IMR-90 (cell line): ENCODE measurements at regions not wholly inside any gene's neighbourhood (a gene's known extent, or its start where the extent isn't known, plus 50 kb on each side); places are given as distances from the start of the nearest gene placed in this dataset.

Experiments
- ATAC-seq: fragments of 200-7000 bp; cut with Tn5 transposase; 2 replicates; pipeline ENCODE4 v1.9.1; 2020; ENCODE audit warnings: low read depth, mild to moderate bottlenecking, moderate library complexity
- BruUV-seq: library from RNA; stranded (reverse); fragments of 400-500 nt; replicated peaks from 2 replicates; lab custom pipeline; 2021; lab: Mats Ljungman, UMichigan
- CTCF ChIA-PET: fragments of 300-600 bp; formaldehyde crosslinking; extraction: SDS; loops from one replicate; lab custom pipeline; 2021; ENCODE audit warnings: antibody characterized with exemption; lab: Yijun Ruan, JAX
- POLR2A ChIA-PET: fragments of 300-600 bp; sonication (Branson Sonifier 250); formaldehyde crosslinking; loops from one replicate; lab custom pipeline; 2022; ENCODE audit warnings: antibody characterized with exemption; ENCODE audit not compliant: unreplicated experiment; lab: Charles Lee
- DNase-seq: peaks from one replicate; pipeline ENCODE4 v3.0.0; 2013
- H2AFZ ChIP-seq: replicated peaks from 2 replicates; pipeline ENCODE3; 2013; ENCODE audit warnings: low read length, mild to moderate bottlenecking; ENCODE audit not compliant: poor library complexity
- H2AK5ac ChIP-seq: 2 replicates; pipeline ENCODE4 v1.6.1; 2013; ENCODE audit warnings: low read depth, low read length, inconsistent platforms
- H2AK9ac ChIP-seq: replicated peaks from 2 replicates; pipeline ENCODE3; 2013; ENCODE audit warnings: mild to moderate bottlenecking, low read depth, low read length, moderate library complexity; ENCODE audit not compliant: poor library complexity
- H2BK120ac ChIP-seq: 2 replicates; pipeline ENCODE4 v1.6.1; 2013; ENCODE audit warnings: low read depth, low read length, inconsistent platforms
- H2BK15ac ChIP-seq: 3 replicates; pipeline ENCODE4 v1.6.1; 2013; ENCODE audit warnings: low read depth, low read length, inconsistent platforms
- H2BK20ac ChIP-seq: 2 replicates; pipeline ENCODE4 v1.6.1; 2013; ENCODE audit warnings: low read depth, mild to moderate bottlenecking, inconsistent platforms, low read length, moderate library complexity
- H2BK5ac ChIP-seq: 2 replicates; pipeline ENCODE4 v1.6.1; 2013; ENCODE audit warnings: mild to moderate bottlenecking, low read depth, low read length, inconsistent platforms; ENCODE audit not compliant: poor library complexity, severe bottlenecking
- H3K14ac ChIP-seq: replicated peaks from 2 replicates; pipeline ENCODE4 v1.6.1; 2013; ENCODE audit warnings: low read depth, low read length, inconsistent platforms
- H3K18ac ChIP-seq: 2 replicates; pipeline ENCODE4 v1.6.1; 2013; ENCODE audit warnings: low read depth, low read length, control low read depth
- H3K23ac ChIP-seq: 2 replicates; pipeline ENCODE4 v1.6.1; 2013; ENCODE audit warnings: low read depth, low read length, inconsistent platforms
- H3K27ac ChIP-seq: 2 replicates; pipeline ENCODE4 v1.5.1; 2013; ENCODE audit warnings: mild to moderate bottlenecking, control low read depth, low read length; ENCODE audit not compliant: insufficient read depth
- H3K27me3 ChIP-seq: 2 replicates; pipeline ENCODE4 v1.6.1; 2013; ENCODE audit warnings: low read length; ENCODE audit not compliant: control insufficient read depth, insufficient read depth
- H3K36me3 ChIP-seq: 2 replicates; pipeline ENCODE4 v1.6.1; 2013; ENCODE audit warnings: low read length, mixed read lengths; ENCODE audit not compliant: control insufficient read depth, insufficient read depth
- H3K4ac ChIP-seq: 2 replicates; pipeline ENCODE4 v1.6.1; 2013; ENCODE audit warnings: low read depth, low read length, inconsistent platforms
- H3K4me1 ChIP-seq: 2 replicates; pipeline ENCODE4 v1.6.1; 2013; ENCODE audit warnings: low read length, mixed read lengths; ENCODE audit not compliant: control insufficient read depth, insufficient read depth
- H3K4me2 ChIP-seq: 2 replicates; pipeline ENCODE4 v1.6.1; 2013; ENCODE audit warnings: low read depth, mild to moderate bottlenecking, control low read depth, low read length, moderate library complexity
- H3K4me3 ChIP-seq: 2 replicates; pipeline ENCODE4 v1.5.1; 2013; ENCODE audit warnings: low read depth, mild to moderate bottlenecking, control low read depth, low read length, moderate library complexity; ENCODE audit not compliant: insufficient read depth
- H3K56ac ChIP-seq: 2 replicates; pipeline ENCODE4 v1.6.1; 2013; ENCODE audit warnings: low read length, inconsistent platforms; ENCODE audit not compliant: insufficient read depth; ENCODE audit errors: extremely low read depth
- H3K79me1 ChIP-seq, 2 experiments: 2 replicates each; pipeline ENCODE4 v1.6.1; 2013; ENCODE audit warnings: low read length in 2 of 2, inconsistent platforms in 1 of 2, low read depth in 1 of 2
- H3K9ac ChIP-seq: 2 replicates; pipeline ENCODE4 v1.6.1; 2013; ENCODE audit warnings: low read depth, low read length, control low read depth
- H3K9me1 ChIP-seq: 2 replicates; pipeline ENCODE4 v1.6.1; 2013; ENCODE audit warnings: low read length, inconsistent platforms; ENCODE audit not compliant: insufficient read depth
- H3K9me3 ChIP-seq: 2 replicates; pipeline ENCODE4 v1.6.1; 2013; ENCODE audit warnings: low read length; ENCODE audit not compliant: control insufficient read depth, insufficient read depth
- H4K20me1 ChIP-seq: 2 replicates; pipeline ENCODE4 v1.6.1; 2013; ENCODE audit warnings: low read length, inconsistent platforms; ENCODE audit not compliant: insufficient read depth
- H4K5ac ChIP-seq: 2 replicates; pipeline ENCODE4 v1.6.1; 2013; ENCODE audit warnings: mild to moderate bottlenecking, low read depth, low read length, control low read depth
- H4K8ac ChIP-seq, 2 experiments: 2 replicates each; pipeline ENCODE4 v1.6.1; 2013; ENCODE audit warnings: low read depth in 2 of 2, low read length in 2 of 2, control low read depth in 1 of 2, inconsistent platforms in 1 of 2
- H4K91ac ChIP-seq: 2 replicates; pipeline ENCODE4 v1.6.1; 2013; ENCODE audit warnings: low read depth, low read length, inconsistent platforms; ENCODE audit not compliant: insufficient read depth
- CEBPB ChIP-seq: IDR thresholded peaks from 2 replicates; pipeline ENCODE4 v1.6.1; 2012; ENCODE audit warnings: low read depth, low read length, improper control_type of control experiment
- RFX5 ChIP-seq: IDR thresholded peaks from 2 replicates; pipeline ENCODE4 v1.8.0; 2012; ENCODE audit warnings: low read depth, mild to moderate bottlenecking, low read length, moderate library complexity
- WGBS, 2 experiments: methylation state at CpG; one replicate each; pipeline versions ENCODE4 v1.1.5 to v1.1.7; 2013; ENCODE audit warnings: missing lambda C conversion rate in 2 of 2; ENCODE audit not compliant: insufficient read length in 1 of 2; ENCODE audit errors: extremely low coverage in 2 of 2; 5-methylcytosine and 5-hydroxymethylcytosine counted together
- dilution Hi-C: fragments of 300-500 bp; cut with HindIII; formaldehyde crosslinking; loops from one replicate; pipeline ENCODE4 v1.14.3; 2018; ENCODE audit warnings: low sequenced_read_pairs; ENCODE audit not compliant: unreplicated experiment
- in situ Hi-C: fragments of 300-500 bp; cut with MboI; formaldehyde crosslinking; loops from 3 replicates; pipeline ENCODE4 v1.14.3; 2019; ENCODE audit warnings: low sequenced_read_pairs, inconsistent platforms, mixed read lengths
- intact Hi-C: fragments of 100-400 bp; cut with micrococcal nuclease; formaldehyde crosslinking; loops from 2 replicates; pipeline ENCODE4 v1.10.0; 2022

GRCh38 chr12:5232291-5232690 is 188.6 kb downstream of the KCNA5 start:
- no CpG with 5 or more reads among the region's 3 CpGs for WGBS, 2 experiments
- Histone ChIP-seq H3K27ac (no peak overlapping the region), H2BK15ac (no peak overlapping the region), H3K36me3 (no peaks in the 10 kb centered on the region), H3K9me3 (no peaks in the 10 kb centered on the region), H3K18ac (no peak overlapping the region), H3K9ac (no peak overlapping the region), H3K4ac (no peak overlapping the region), H3K56ac (no peak overlapping the region), H3K23ac (no peak overlapping the region), H2BK120ac (no peak overlapping the region), H3K4me1 (0 out of 2 replicates have a peak, but pooled peaks cover 2% of the 10 kb centered on the region), H3K27me3 (peaks cover 4% of the 10 kb centered on the region), H2AK9ac (no peak overlapping the region), H3K4me2 (no peak overlapping the region), H2AK5ac (no peak overlapping the region), H2BK5ac (no peak overlapping the region), H4K20me1 (no peaks in the 10 kb centered on the region), H3K4me3 (no peak overlapping the region), H4K5ac (no peak overlapping the region), H3K14ac (no peak overlapping the region), H2BK20ac (no peak overlapping the region), H3K79me1 (no peaks in the 10 kb centered on the region), H4K8ac (no peak overlapping the region), H2AFZ (peak overlapping the region; percentile 2), H4K91ac (no peak overlapping the region; the same call in 1 of the 2 replicates), H3K9me1 (no peaks in the 10 kb centered on the region)
- ATAC-seq (no peak), DNase-seq (peak; percentile 64)
- dilution Hi-C loops, result no loop called here
- in situ Hi-C loops, result no loop called here
- peak; percentile 25; the same call in 1 of the 2 replicates for TF ChIP-seq CEBPB
- TF ChIP-seq RFX5, result no peak
- ChIA-PET CTCF (no interaction called here), POLR2A (no interaction called here)
- no TSS peak for BruUV-seq
- intact Hi-C loops, result no loop called here
